ENCODE measurements at regions not wholly inside any gene's neighbourhood (a gene's known extent, or its start where the extent isn't known, plus 50 kb on each side); places are given as distances from the start of the nearest gene placed in this dataset.

DNA sequence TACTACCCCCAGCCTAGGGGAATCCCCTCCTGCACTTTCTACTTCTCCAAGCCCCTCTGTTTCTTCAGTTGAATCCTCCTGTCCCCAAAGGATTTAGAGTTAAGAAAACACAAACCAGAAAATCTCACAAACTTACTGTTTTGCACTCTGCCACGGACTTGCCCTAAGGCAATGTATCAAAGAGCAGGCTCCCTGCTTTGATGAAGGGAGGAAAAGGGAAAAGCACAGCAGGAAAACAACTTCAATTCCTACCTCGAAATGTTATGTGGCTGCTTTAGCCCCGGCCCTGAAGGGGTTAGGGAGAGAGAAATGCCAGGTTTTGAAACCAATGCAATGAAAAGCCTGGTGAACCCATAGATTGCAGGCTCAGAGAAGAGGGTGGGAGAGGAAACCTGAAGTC lies 254.7 kb downstream of the MAN2A1 start:
- intact Hi-C loops (cut with micrococcal nuclease): no loop called here
- H4K91ac ChIP-seq (ENCODE audit: insufficient read depth, low read depth, low read length): no peak overlapping the region
- H3K4me3 ChIP-seq (ENCODE audit: insufficient read depth, low read depth, low read length): no peak overlapping the region
- no peak overlapping the region for H2BK120ac ChIP-seq (ENCODE audit: low read depth, low read length)
- no peak overlapping the region for H3K23ac ChIP-seq (ENCODE audit: low read depth, low read length)
- CTCF ChIA-PET: no interaction called here
- ATAC-seq (ENCODE audit: low read depth) (no peak), DNase-seq (no peak)
- no peak overlapping the region for H3K14ac ChIP-seq (replicated peaks; ENCODE audit: low read depth, low read length)
- no peak overlapping the region for H2AK5ac ChIP-seq (ENCODE audit: low read depth, low read length)
- no peak overlapping the region for H2BK5ac ChIP-seq (ENCODE audit: low read depth, low read length, poor library complexity, severe bottlenecking)
- H2AK9ac ChIP-seq (replicated peaks; ENCODE audit: low read depth, low read length, poor library complexity): no peak overlapping the region
- no peak overlapping the region for H2BK15ac ChIP-seq (ENCODE audit: low read depth, low read length)
- no TSS peak for BruUV-seq (replicated peaks)
- TF ChIP-seq, protein P1, sequence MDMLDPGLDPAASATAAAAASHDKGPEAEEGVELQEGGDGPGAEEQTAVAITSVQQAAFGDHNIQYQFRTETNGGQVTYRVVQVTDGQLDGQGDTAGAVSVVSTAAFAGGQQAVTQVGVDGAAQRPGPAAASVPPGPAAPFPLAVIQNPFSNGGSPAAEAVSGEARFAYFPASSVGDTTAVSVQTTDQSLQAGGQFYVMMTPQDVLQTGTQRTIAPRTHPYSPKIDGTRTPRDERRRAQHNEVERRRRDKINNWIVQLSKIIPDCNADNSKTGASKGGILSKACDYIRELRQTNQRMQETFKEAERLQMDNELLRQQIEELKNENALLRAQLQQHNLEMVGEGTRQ (IDR thresholded peaks at IDR 0.05; ENCODE audit: low read depth, low read length): no peak
- TF ChIP-seq NFE2L2 (IDR thresholded peaks at IDR 0.05; ENCODE audit: low read depth, low read length): no peak
- TF ChIP-seq FOS (IDR thresholded peaks at IDR 0.05; ENCODE audit: low read depth, low read length): no peak
- no peak for TF ChIP-seq ELK1 (IDR thresholded peaks at IDR 0.05; ENCODE audit: borderline replicate concordance, low read depth, low read length)
- in situ Hi-C loops (cut with MboI; ENCODE audit: low sequenced_read_pairs): no loop called here
- H3K18ac ChIP-seq (ENCODE audit: low read depth, low read length): no peak overlapping the region
- no peak overlapping the region for H3K27ac ChIP-seq (ENCODE audit: insufficient read depth, low read length)
- H2AFZ ChIP-seq (replicated peaks; ENCODE audit: low read length, poor library complexity): no peak overlapping the region
- no peaks in the 10 kb centered on the region for H3K9me3 ChIP-seq (ENCODE audit: control insufficient read depth, insufficient read depth, low read length)
- no peaks in the 10 kb centered on the region for H3K79me1 ChIP-seq (ENCODE audit: low read depth in 1 of 2, low read length in 2 of 2)
- dilution Hi-C loops (cut with HindIII; ENCODE audit: low sequenced_read_pairs, unreplicated experiment): no loop called here
- H4K5ac ChIP-seq (ENCODE audit: low read depth, low read length): no peak overlapping the region
- no peaks in the 10 kb centered on the region for H3K4me1 ChIP-seq (ENCODE audit: control insufficient read depth, insufficient read depth, low read length)
- H3K9ac ChIP-seq (ENCODE audit: low read depth, low read length): no peak overlapping the region
- no peak overlapping the region for H2BK20ac ChIP-seq (ENCODE audit: low read depth, low read length)
- H3K4me2 ChIP-seq (ENCODE audit: low read depth, low read length): no peak overlapping the region
- no peak overlapping the region for H4K8ac ChIP-seq (ENCODE audit: low read depth in 2 of 2, low read length in 2 of 2)
- H4K20me1 ChIP-seq (ENCODE audit: insufficient read depth, low read length): no peaks in the 10 kb centered on the region
- POLR2A ChIA-PET (ENCODE audit: unreplicated experiment): no interaction called here
- H3K9me1 ChIP-seq (ENCODE audit: insufficient read depth, low read length): no peaks in the 10 kb centered on the region
- no CpG with 5 or more reads among the region's 3 CpGs for WGBS, 2 experiments (ENCODE audit: extremely low coverage in 2 of 2, insufficient read length in 1 of 2)
- no peak overlapping the region for H3K56ac ChIP-seq (ENCODE audit: extremely low read depth, insufficient read depth, low read length)
- H3K27me3 ChIP-seq (ENCODE audit: control insufficient read depth, insufficient read depth, low read length): peaks cover 2% of the 10 kb centered on the region
- no peaks in the 10 kb centered on the region for H3K36me3 ChIP-seq (ENCODE audit: control insufficient read depth, insufficient read depth, low read length)
- no peak overlapping the region for H3K4ac ChIP-seq (ENCODE audit: low read depth, low read length)

All from IMR-90 (cell line).